PC-9 (cell line): ENCODE measurements at regions not wholly inside any gene's neighbourhood (a gene's known extent, or its start where the extent isn't known, plus 50 kb on each side); places are given as distances from the start of the nearest gene placed in this dataset.
"Not testable (repeated sequence)": the region's sequence is repeated elsewhere in the genome, so short reads cannot be mapped to it uniquely, and the experiment has no call there.

Source experiments
- BruUV-seq: library from RNA; stranded (reverse); fragments of 400-500 nt; replicated peaks from 2 replicates; lab custom pipeline; 2021; lab: Mats Ljungman, UMichigan
- CTCF ChIA-PET: fragments of 300-600 bp; sonication (Branson Sonifier 250); formaldehyde crosslinking; loops from one replicate; lab custom pipeline; 2022; ENCODE audit warnings: antibody characterized with exemption; lab: Charles Lee
- POLR2A ChIA-PET: fragments of 300-600 bp; sonication (Branson Sonifier 250); formaldehyde crosslinking; loops from one replicate; lab custom pipeline; 2022; ENCODE audit warnings: antibody characterized with exemption; ENCODE audit not compliant: unreplicated experiment; lab: Charles Lee
- DNase-seq, 2 experiments: peaks; one replicate each; pipeline versions ENCODE4 v3.0.0 to v3.0.0-alpha.2; 2015 to 2022; ENCODE audit warnings: mixed read lengths in 1 of 2
- H2AFZ ChIP-seq: fragments of 200-600 bp; sonication (generic); 2 replicates; pipeline ENCODE4 v1.8.1; 2017; ENCODE audit warnings: antibody characterized with exemption
- H3F3A ChIP-seq: fragments of 200-600 bp; sonication (generic); 2 replicates; pipeline ENCODE4 v1.8.1; 2017; ENCODE audit warnings: antibody characterized with exemption, mild to moderate bottlenecking, low read depth; ENCODE audit not compliant: insufficient read depth
- H3K27ac ChIP-seq: fragments of 200-600 bp; sonication (generic); 2 replicates; pipeline ENCODE4 v1.6.1; 2016; ENCODE audit warnings: mixed run types
- H3K27me3 ChIP-seq: fragments of 200-600 bp; sonication (generic); 2 replicates; pipeline ENCODE4 v1.6.1; 2016; ENCODE audit warnings: low read depth, mixed run types; ENCODE audit not compliant: insufficient read depth
- H3K36me3 ChIP-seq: fragments of 200-600 bp; sonication (generic); 2 replicates; pipeline ENCODE4 v1.6.1; 2016; ENCODE audit warnings: low read depth, mixed run types
- H3K4me1 ChIP-seq: fragments of 200-600 bp; sonication (generic); replicated peaks from 2 replicates; pipeline ENCODE4 v1.6.1; 2016; ENCODE audit warnings: mixed run types; ENCODE audit not compliant: insufficient read depth
- H3K4me2 ChIP-seq: fragments of 200-600 bp; sonication (generic); 2 replicates; pipeline ENCODE4 v1.6.1; 2017; ENCODE audit warnings: mixed run types
- H3K4me3 ChIP-seq: fragments of 200-600 bp; sonication (generic); 2 replicates; pipeline ENCODE4 v1.6.1; 2016; ENCODE audit warnings: mixed run types
- H3K79me2 ChIP-seq: fragments of 200-600 bp; sonication (generic); 2 replicates; pipeline ENCODE4 v1.6.1; 2017; ENCODE audit warnings: low read depth, mixed run types
- H3K9me2 ChIP-seq: fragments of 200-600 bp; sonication (generic); 2 replicates; pipeline ENCODE4 v1.8.1; 2017; ENCODE audit warnings: mild to moderate bottlenecking; ENCODE audit not compliant: insufficient read depth
- H3K9me3 ChIP-seq: fragments of 200-600 bp; sonication (generic); 2 replicates; pipeline ENCODE4 v1.8.1; 2016; ENCODE audit warnings: low read depth; ENCODE audit not compliant: insufficient read depth
- H4K20me1 ChIP-seq: fragments of 200-600 bp; sonication (generic); 2 replicates; pipeline ENCODE4 v1.8.1; 2017; ENCODE audit not compliant: insufficient read depth
- EZH2 ChIP-seq: fragments of 200-600 bp; sonication (generic); IDR thresholded peaks from 2 replicates; pipeline ENCODE4 v1.8.0; 2017; ENCODE audit warnings: antibody characterized with exemption, low read depth
- intact Hi-C: fragments of 100-400 bp; cut with micrococcal nuclease; formaldehyde crosslinking; loops from one replicate; pipeline ENCODE4 v1.10.0; 2022; ENCODE audit not compliant: unreplicated experiment
- TF ChIP-seq, protein P1 (sequence below): fragments of 200-600 bp; sonication (generic); conservative IDR thresholded peaks from 2 replicates; pipeline ENCODE4 v1.6.1; 2017; ENCODE audit warnings: mixed run types, antibody characterized with exemption, mild to moderate bottlenecking, moderate library complexity

- no TSS peak for BruUV-seq
Observed at GRCh38 chr18:30440351-30440750, 602.2 kb downstream of the DSC3 start.

GRCh38 chr18:30439174-30439573 lies 603.4 kb downstream of the DSC3 start:
- TF ChIP-seq, protein P1, sequence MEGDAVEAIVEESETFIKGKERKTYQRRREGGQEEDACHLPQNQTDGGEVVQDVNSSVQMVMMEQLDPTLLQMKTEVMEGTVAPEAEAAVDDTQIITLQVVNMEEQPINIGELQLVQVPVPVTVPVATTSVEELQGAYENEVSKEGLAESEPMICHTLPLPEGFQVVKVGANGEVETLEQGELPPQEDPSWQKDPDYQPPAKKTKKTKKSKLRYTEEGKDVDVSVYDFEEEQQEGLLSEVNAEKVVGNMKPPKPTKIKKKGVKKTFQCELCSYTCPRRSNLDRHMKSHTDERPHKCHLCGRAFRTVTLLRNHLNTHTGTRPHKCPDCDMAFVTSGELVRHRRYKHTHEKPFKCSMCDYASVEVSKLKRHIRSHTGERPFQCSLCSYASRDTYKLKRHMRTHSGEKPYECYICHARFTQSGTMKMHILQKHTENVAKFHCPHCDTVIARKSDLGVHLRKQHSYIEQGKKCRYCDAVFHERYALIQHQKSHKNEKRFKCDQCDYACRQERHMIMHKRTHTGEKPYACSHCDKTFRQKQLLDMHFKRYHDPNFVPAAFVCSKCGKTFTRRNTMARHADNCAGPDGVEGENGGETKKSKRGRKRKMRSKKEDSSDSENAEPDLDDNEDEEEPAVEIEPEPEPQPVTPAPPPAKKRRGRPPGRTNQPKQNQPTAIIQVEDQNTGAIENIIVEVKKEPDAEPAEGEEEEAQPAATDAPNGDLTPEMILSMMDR, result no peak
- no peak for TF ChIP-seq EZH2
- Histone ChIP-seq H3K27me3 (no peaks in the 10 kb centered on the region), H2AFZ (no peak overlapping the region), H3K79me2 (no peaks in the 10 kb centered on the region), H3K4me3 (no peak overlapping the region), H3K36me3 (no peaks in the 10 kb centered on the region), H3K9me2 (no peaks in the 10 kb centered on the region), H3K4me2 (no peak overlapping the region), H3K4me1 (no peaks in the 10 kb centered on the region), H3K9me3 (no peaks in the 10 kb centered on the region), H3F3A (no peaks in the 10 kb centered on the region), H3K27ac (no peak overlapping the region), H4K20me1 (no peaks in the 10 kb centered on the region)
- CTCF ChIA-PET, result no interaction called here
- no peak for DNase-seq
- no TSS peak for BruUV-seq
- intact Hi-C loops, result no loop called here
- POLR2A ChIA-PET, result no interaction called here

More at GRCh38 chr18:30440351-30440750, 602.2 kb downstream of the DSC3 start:
- no peaks in the 10 kb centered on the region for H4K20me1 ChIP-seq
- H3K27ac ChIP-seq, result no peak overlapping the region
- no peaks in the 10 kb centered on the region for H3K27me3 ChIP-seq
- ChIA-PET CTCF (no interaction called here), POLR2A (no interaction called here)
- intact Hi-C loops, result no loop called here
- no peaks in the 10 kb centered on the region for H3F3A ChIP-seq
- no peaks in the 10 kb centered on the region for H3K4me1 ChIP-seq
- TF ChIP-seq, protein P1, result no peak
- no peak for TF ChIP-seq EZH2
- DNase-seq, result no peak
- H3K36me3 ChIP-seq, result no peaks in the 10 kb centered on the region
- no peaks in the 10 kb centered on the region for H3K9me2 ChIP-seq
- no peak overlapping the region for H3K4me3 ChIP-seq
- no peak overlapping the region for H3K4me2 ChIP-seq
- no peak overlapping the region for H2AFZ ChIP-seq
- H3K79me2 ChIP-seq, result no peaks in the 10 kb centered on the region
- H3K9me3 ChIP-seq, result no peaks in the 10 kb centered on the region

- no TSS peak for BruUV-seq
- Histone ChIP-seq H3K4me1 (no peaks in the 10 kb centered on the region), H3K4me3 (no peak overlapping the region), H4K20me1 (no peaks in the 10 kb centered on the region), H3K9me2 (no peaks in the 10 kb centered on the region), H3K36me3 (no peaks in the 10 kb centered on the region), H3K4me2 (no peak overlapping the region), H3K27me3 (no peaks in the 10 kb centered on the region), H3K27ac (no peak overlapping the region), H3K9me3 (no peaks in the 10 kb centered on the region), H3F3A (no peaks in the 10 kb centered on the region), H2AFZ (no peak overlapping the region), H3K79me2 (no peaks in the 10 kb centered on the region)
- intact Hi-C loops, result no loop called here
- POLR2A ChIA-PET, result no interaction called here
- CTCF ChIA-PET, result no interaction called here
- TF ChIP-seq EZH2, result no peak
- TF ChIP-seq, protein P1, result no peak
- no peak for DNase-seq
Observed at GRCh38 chr18:30432349-30432748, 610.2 kb downstream of the DSC3 start.

GRCh38 chr18:30419399-30419798 lies 623.1 kb downstream of the DSC3 start:
- POLR2A ChIA-PET, result interaction anchor here (0.7 kb wide), 1 partner anchor 75 kb away, joined by 3 read pairs; no protein-coding TSS in a partner anchor
- H3K4me2 ChIP-seq, H3K27me3 ChIP-seq, H3K9me3 ChIP-seq, H3K4me3 ChIP-seq, H2AFZ ChIP-seq, H3K79me2 ChIP-seq, H3K9me2 ChIP-seq, H3K27ac ChIP-seq, CTCF ChIA-PET, H3K36me3 ChIP-seq, H4K20me1 ChIP-seq, H3K4me1 ChIP-seq, H3F3A ChIP-seq, intact Hi-C loops, DNase-seq, BruUV-seq: not testable (repeated sequence)
